ENCODE measurements at regions not wholly inside any gene's neighbourhood (a gene's known extent, or its start where the extent isn't known, plus 50 kb on each side); places are given as distances from the start of the nearest gene placed in this dataset.

GRCh38 chrX:140355922-140356321, 148.9 kb downstream of the SOX3 start:
- no peaks in the 10 kb centered on the region for H3F3A ChIP-seq (ENCODE audit: insufficient read depth, low read length)
- no peak overlapping the region for H3K4me3 ChIP-seq (ENCODE audit: low read depth, low read length, poor library complexity, severe bottlenecking)
- no peaks in the 10 kb centered on the region for H4K20me1 ChIP-seq (ENCODE audit: insufficient read depth, low read length)
- H3K4me1 ChIP-seq (ENCODE audit: insufficient read depth, low read length, severe bottlenecking): no peaks in the 10 kb centered on the region
- no peak for TF ChIP-seq CTCF (IDR thresholded peaks at IDR 0.05; ENCODE audit: low read length)
- TF ChIP-seq EZH2 (IDR thresholded peaks at IDR 0.05; ENCODE audit: borderline replicate concordance, low read length): no peak
- no peak overlapping the region for H3K4me2 ChIP-seq (ENCODE audit: low read length)
- H3K36me3 ChIP-seq (ENCODE audit: insufficient read depth, low read length): no peaks in the 10 kb centered on the region
- no peaks in the 10 kb centered on the region for H3K27me3 ChIP-seq (ENCODE audit: insufficient read depth, low read length)
- H3K9ac ChIP-seq (ENCODE audit: low read length): no peak overlapping the region
- no peaks in the 10 kb centered on the region for H3K79me2 ChIP-seq (ENCODE audit: insufficient read depth, low read length)
- no peaks in the 10 kb centered on the region for H3K9me2 ChIP-seq (ENCODE audit: low read depth, low read length)
- no peak overlapping the region for H3K27ac ChIP-seq (ENCODE audit: low read depth, low read length, poor library complexity, severe bottlenecking)
- no peak overlapping the region for H2AFZ ChIP-seq (ENCODE audit: low read length)
- H3K9me3 ChIP-seq (ENCODE audit: low read length): no peaks in the 10 kb centered on the region

GRCh38 chrX:140355429-140355828, 149.4 kb downstream of the SOX3 start:
- Histone ChIP-seq H3F3A (ENCODE audit: insufficient read depth, low read length) (no peaks in the 10 kb centered on the region), H3K27me3 (ENCODE audit: insufficient read depth, low read length) (no peaks in the 10 kb centered on the region), H3K9me3 (ENCODE audit: low read length) (no peaks in the 10 kb centered on the region), H4K20me1 (ENCODE audit: insufficient read depth, low read length) (no peaks in the 10 kb centered on the region), H3K27ac (ENCODE audit: low read depth, low read length, poor library complexity, severe bottlenecking) (no peak overlapping the region), H3K9ac (ENCODE audit: low read length) (no peak overlapping the region), H3K9me2 (ENCODE audit: low read depth, low read length) (no peaks in the 10 kb centered on the region), H2AFZ (ENCODE audit: low read length) (no peak overlapping the region), H3K79me2 (ENCODE audit: insufficient read depth, low read length) (no peaks in the 10 kb centered on the region), H3K4me2 (ENCODE audit: low read length) (no peak overlapping the region), H3K4me1 (ENCODE audit: insufficient read depth, low read length, severe bottlenecking) (no peaks in the 10 kb centered on the region), H3K36me3 (ENCODE audit: insufficient read depth, low read length) (no peaks in the 10 kb centered on the region), H3K4me3 (ENCODE audit: low read depth, low read length, poor library complexity, severe bottlenecking) (no peak overlapping the region)
- TF ChIP-seq EZH2 (IDR thresholded peaks at IDR 0.05; ENCODE audit: borderline replicate concordance, low read length) (no peak), CTCF (IDR thresholded peaks at IDR 0.05; ENCODE audit: low read length) (no peak)

GRCh38 chrX:140354431-140355120, 150.3 kb downstream of the SOX3 start:
- no peaks in the 10 kb centered on the region for H3K79me2 ChIP-seq (ENCODE audit: insufficient read depth, low read length)
- no peaks in the 10 kb centered on the region for H4K20me1 ChIP-seq (ENCODE audit: insufficient read depth, low read length)
- no peak overlapping the region for H2AFZ ChIP-seq (ENCODE audit: low read length)
- no peaks in the 10 kb centered on the region for H3K4me1 ChIP-seq (ENCODE audit: insufficient read depth, low read length, severe bottlenecking)
- no peak overlapping the region for H3K9ac ChIP-seq (ENCODE audit: low read length)
- H3K27me3 ChIP-seq (ENCODE audit: insufficient read depth, low read length): no peaks in the 10 kb centered on the region
- H3K36me3 ChIP-seq (ENCODE audit: insufficient read depth, low read length): no peaks in the 10 kb centered on the region
- H3F3A ChIP-seq (ENCODE audit: insufficient read depth, low read length): no peaks in the 10 kb centered on the region
- H3K4me3 ChIP-seq (ENCODE audit: low read depth, low read length, poor library complexity, severe bottlenecking): no peak overlapping the region
- no peaks in the 10 kb centered on the region for H3K9me3 ChIP-seq (ENCODE audit: low read length)
- H3K9me2 ChIP-seq (ENCODE audit: low read depth, low read length): no peaks in the 10 kb centered on the region
- TF ChIP-seq EZH2 (IDR thresholded peaks at IDR 0.05; ENCODE audit: borderline replicate concordance, low read length) (no peak), CTCF (IDR thresholded peaks at IDR 0.05; ENCODE audit: low read length) (no peak)
- H3K27ac ChIP-seq (ENCODE audit: low read depth, low read length, poor library complexity, severe bottlenecking): no peak overlapping the region
- no peak overlapping the region for H3K4me2 ChIP-seq (ENCODE audit: low read length)
